Sigmoid colon (tissue), 6 donors: ENCODE measurements at regions not wholly inside any gene's neighbourhood (a gene's known extent, or its start where the extent isn't known, plus 50 kb on each side); places are given as distances from the start of the nearest gene placed in this dataset.

Experiments used
- DNase-seq: peaks from one replicate; pipeline ENCODE4 v3.0.0-alpha.2; 2019
- H3K27ac ChIP-seq, 4 donors: fragments of 200-600 bp; sonication (generic); one replicate each; pipeline ENCODE4 v1.5.1; 2016 to 2019; ENCODE audit warnings: mild to moderate bottlenecking in 1 of 4
- H3K27me3 ChIP-seq, 3 donors: fragments of 200-600 bp; sonication (generic); one replicate each; pipeline ENCODE4 v1.5.1; 2019; ENCODE audit warnings: mild to moderate bottlenecking in 1 of 3
- H3K36me3 ChIP-seq, 4 donors: fragments of 200-600 bp; sonication (generic); one replicate each; pipeline ENCODE4 v1.5.1; 2016 to 2019
- H3K4me1 ChIP-seq, 4 donors: fragments of 200-600 bp; sonication (generic); one replicate each; pipeline ENCODE4 v1.5.1; 2017 to 2019
- H3K4me3 ChIP-seq, 4 donors: fragments of 200-600 bp; sonication (generic); one replicate each; pipeline ENCODE4 v1.5.1; 2017 to 2019; ENCODE audit warnings: mild to moderate bottlenecking in 2 of 4, moderate library complexity in 1 of 4
- H3K9me3 ChIP-seq, 4 donors: fragments of 200-600 bp in 3 of 4; sonication (generic) in 3 of 4; one replicate each; pipeline versions ENCODE4 v1.5.1 to v1.6.1; 2013 to 2019
- CTCF ChIP-seq, 4 experiments: fragments of 450-650 bp in 3 of 4; fragments of 200-600 bp in 1 of 4; IDR thresholded peaks; one replicate each; pipeline ENCODE4 v1.5.1; 2016 to 2019; ENCODE audit warnings: antibody characterized with exemption in 4 of 4, mild to moderate bottlenecking in 3 of 4, moderate library complexity in 2 of 4
- EP300 ChIP-seq, 4 donors: sonication (generic); formaldehyde crosslinking; IDR thresholded peaks; one replicate each; pipeline ENCODE4 v1.6.1; 2017; ENCODE audit warnings: antibody characterized with exemption in 4 of 4
- POLR2A ChIP-seq, 2 donors: fragments of 450-650 bp; IDR thresholded peaks; one replicate each; pipeline ENCODE4 v1.6.1; 2016; ENCODE audit warnings: antibody characterized with exemption in 2 of 2, mild to moderate bottlenecking in 2 of 2, moderate library complexity in 2 of 2
- POLR2AphosphoS5 ChIP-seq, 4 donors: sonication (generic); formaldehyde crosslinking; IDR thresholded peaks; one replicate each; pipeline ENCODE4 v1.6.1; 2017; ENCODE audit warnings: antibody characterized with exemption in 4 of 4
- WGBS, 2 donors: extraction: QIAGEN DNeasy Blood & Tissue Kit; methylation state at CpG; one replicate each; pipeline ENCODE4 v1.1.7; 2013; 5-methylcytosine and 5-hydroxymethylcytosine counted together
- intact Hi-C: fragments of 100-400 bp; cut with DNase I; formaldehyde crosslinking; loops from one replicate; pipeline ENCODE4 v1.15.1; 2023
- donor health status: healthy with polysubstance abuse.
- donor health status: healthy.

- no peak for TF ChIP-seq POLR2AphosphoS5 (IDR thresholded peaks at IDR 0.05)
- peak; percentile 55 to 62 (median 57) for TF ChIP-seq CTCF (IDR thresholded peaks at IDR 0.05)
- intact Hi-C loops, result loop anchor here (2.0 to 5.0 kb wide), 3 partner anchors 136 to 607 kb away; no protein-coding TSS in a partner anchor
- Histone ChIP-seq H3K9me3 (no peaks in the 10 kb centered on the region), H3K4me3 (no peak overlapping the region), H3K4me1 (peaks cover 0 to 11% (median 3%) of the 10 kb centered on the region in 4 donors), H3K27me3 (no peaks in the 10 kb centered on the region), H3K27ac (no peak overlapping the region), H3K36me3 (no peaks in the 10 kb centered on the region)
- WGBS, 2 donors, result 2 to 3% methylated on average over 10 of the region's 10 CpGs
- DNase-seq, result peak; percentile 89
Observed at GRCh38 chr2:191555092-191555742, 122.7 kb upstream of the NABP1 start.

GRCh38 chr2:191556463-191556862 is 121.5 kb upstream of the NABP1 start:
- 82 to 87% methylated on average over 2 of the region's 2 CpGs for WGBS, 2 donors
- no peak for TF ChIP-seq POLR2A (IDR thresholded peaks at IDR 0.05)
- no peak for TF ChIP-seq EP300 (IDR thresholded peaks at IDR 0.05)
- no peak for TF ChIP-seq CTCF (IDR thresholded peaks at IDR 0.05)
- TF ChIP-seq POLR2AphosphoS5 (IDR thresholded peaks at IDR 0.05), result no peak
- no peak overlapping the region for H3K27ac ChIP-seq
- H3K4me1 ChIP-seq, result peaks cover 0 to 15% (median 5%) of the 10 kb centered on the region in 4 donors
- H3K4me3 ChIP-seq, result no peak overlapping the region
- DNase-seq, result no peak
- no peaks in the 10 kb centered on the region for H3K36me3 ChIP-seq
- H3K27me3 ChIP-seq, result no peaks in the 10 kb centered on the region
- intact Hi-C loops, result loop anchor here (5.0 kb wide), 2 partner anchors 256 to 606 kb away; no protein-coding TSS in a partner anchor
- no peaks in the 10 kb centered on the region for H3K9me3 ChIP-seq

GRCh38 chr2:191557841-191558240 is 120.1 kb upstream of the NABP1 start:
- Histone ChIP-seq H3K27me3 (no peaks in the 10 kb centered on the region), H3K4me1 (peaks cover 0 to 15% (median 5%) of the 10 kb centered on the region in 4 donors), H3K27ac (no peak overlapping the region), H3K9me3 (no peaks in the 10 kb centered on the region), H3K36me3 (no peaks in the 10 kb centered on the region), H3K4me3 (no peak overlapping the region)
- no peak for TF ChIP-seq CTCF (IDR thresholded peaks at IDR 0.05)
- TF ChIP-seq POLR2A (IDR thresholded peaks at IDR 0.05), result no peak
- TF ChIP-seq POLR2AphosphoS5 (IDR thresholded peaks at IDR 0.05), result no peak
- no peak for TF ChIP-seq EP300 (IDR thresholded peaks at IDR 0.05)
- 82 to 87% methylated on average over 5 of the region's 5 CpGs for WGBS, 2 donors
- intact Hi-C loops, result loop anchor here (5.0 kb wide), 2 partner anchors 254 to 604 kb away; no protein-coding TSS in a partner anchor
- DNase-seq, result no peak

DNA sequence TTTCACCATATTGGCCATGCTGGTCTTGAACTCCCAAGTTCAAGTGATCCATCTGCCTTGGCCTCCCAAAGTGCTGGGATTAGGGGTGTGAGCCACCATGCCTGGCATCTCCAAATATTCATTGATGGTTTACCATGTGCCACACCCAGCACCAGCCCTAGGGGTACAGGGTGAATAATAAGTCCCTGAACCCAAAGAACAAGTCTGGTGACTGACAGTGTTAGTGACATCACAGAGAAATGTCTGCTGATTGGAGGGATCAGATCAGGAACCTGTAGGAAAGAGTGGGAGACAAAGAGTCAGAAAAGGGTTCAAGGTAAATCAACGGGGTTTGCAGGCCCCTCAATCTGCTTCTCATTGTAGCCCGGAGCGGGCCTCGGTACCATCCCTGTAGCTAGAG is 118.4 kb upstream of the NABP1 start:
- H3K27ac ChIP-seq, result no peak overlapping the region
- no peak for DNase-seq
- WGBS, 2 donors, result 95% methylated on average over 4 of the region's 4 CpGs
- H3K9me3 ChIP-seq, result no peaks in the 10 kb centered on the region
- no peak overlapping the region for H3K4me3 ChIP-seq
- H3K4me1 ChIP-seq, result peaks cover 0 to 15% (median 5%) of the 10 kb centered on the region in 4 donors
- H3K36me3 ChIP-seq, result no peaks in the 10 kb centered on the region
- TF ChIP-seq EP300 (IDR thresholded peaks at IDR 0.05) (no peak), CTCF (IDR thresholded peaks at IDR 0.05) (no peak), POLR2AphosphoS5 (IDR thresholded peaks at IDR 0.05) (no peak), POLR2A (IDR thresholded peaks at IDR 0.05) (no peak)
- intact Hi-C loops, result loop anchor here (5.0 kb wide), 2 partner anchors 253 to 603 kb away; no protein-coding TSS in a partner anchor
- no peaks in the 10 kb centered on the region for H3K27me3 ChIP-seq
